Sigmoid colon (tissue), 4 donors: ENCODE measurements at regions not wholly inside any gene's neighbourhood (a gene's known extent, or its start where the extent isn't known, plus 50 kb on each side); places are given as distances from the start of the nearest gene placed in this dataset.

Experiments used
- CTCF ChIP-seq, 4 experiments: fragments of 450-650 bp in 3 of 4; fragments of 200-600 bp in 1 of 4; IDR thresholded peaks; one replicate each; pipeline ENCODE4 v1.5.1; 2016 to 2019; ENCODE audit warnings: antibody characterized with exemption in 4 of 4, mild to moderate bottlenecking in 3 of 4, moderate library complexity in 2 of 4
- POLR2A ChIP-seq, 2 donors: fragments of 450-650 bp; IDR thresholded peaks; one replicate each; pipeline ENCODE4 v1.6.1; 2016; ENCODE audit warnings: antibody characterized with exemption in 2 of 2, mild to moderate bottlenecking in 2 of 2, moderate library complexity in 2 of 2
- POLR2AphosphoS5 ChIP-seq, 4 donors: sonication (generic); formaldehyde crosslinking; IDR thresholded peaks; one replicate each; pipeline ENCODE4 v1.6.1; 2017; ENCODE audit warnings: antibody characterized with exemption in 4 of 4

- TF ChIP-seq POLR2A (IDR thresholded peaks at IDR 0.05) (no peak), CTCF (IDR thresholded peaks at IDR 0.05) (no peak), POLR2AphosphoS5 (IDR thresholded peaks at IDR 0.05) (no peak)
These were observed 90.5 kb upstream of the STXBP6 start for GRCh38 chr14:25140411-25140810.
